K562 (cell line): ENCODE measurements at regions not wholly inside any gene's neighbourhood (a gene's known extent, or its start where the extent isn't known, plus 50 kb on each side); places are given as distances from the start of the nearest gene placed in this dataset.

ENCODE experiments used
- ATAC-seq: fragments of 200-7000 bp; cut with Tn5 transposase; 3 replicates; pipeline ENCODE4 v1.9.1; 2020; ENCODE audit warnings: moderate library complexity
- BruUV-seq: library from RNA; stranded (reverse); fragments of 400-500 nt; replicated peaks from 2 replicates; lab custom pipeline; 2021; lab: Mats Ljungman, UMichigan
- CTCF ChIA-PET: fragments of 300-600 bp; formaldehyde crosslinking; extraction: SDS; loops from one replicate; lab custom pipeline; 2021; ENCODE audit warnings: low intra/inter-chr PET ratio; lab: Yijun Ruan, JAX
- POLR2A ChIA-PET: fragments of 300-600, 350-650 bp; sonication (Branson Sonifier 250); formaldehyde crosslinking; extraction: SDS; loops from one replicate; lab custom pipeline; 2021; ENCODE audit warnings: antibody characterized with exemption, inconsistent platforms; lab: Yijun Ruan, JAX
- DNase-seq, 4 experiments: peaks; one replicate each; pipeline versions ENCODE4 v3.0.0 to v3.0.0-alpha.2; 2011 to 2018; ENCODE audit warnings: low spot score in 3 of 4, mixed read lengths in 3 of 4; ENCODE audit errors: extremely low read depth in 1 of 4
- FAIRE-seq: peaks from 2 replicates; lab custom pipeline; 2011; peaks lifted over from hg19 to GRCh38; lab: Jason Lieb, UNC
- H2AFZ ChIP-seq: 2 replicates; pipeline ENCODE4 v1.6.0; 2011; ENCODE audit warnings: low read depth, low read length, control low read depth, inconsistent platforms
- H3K27ac ChIP-seq: fragments of 200-600 bp; 3 replicates; pipeline ENCODE4 v1.8.0; 2011; ENCODE audit warnings: low read depth, mild to moderate bottlenecking, control low read depth, inconsistent platforms, low read length, moderate library complexity, mixed read lengths; ENCODE audit errors: extremely low read depth
- H3K27me3 ChIP-seq, 2 experiments: fragments of 300-600 bp in 1 of 2; 2 replicates in 1 of 2; 3 replicates in 1 of 2; pipeline versions ENCODE4 v1.6.0 to v1.8.0; 2011; ENCODE audit warnings: inconsistent platforms in 2 of 2, low read length in 2 of 2, mild to moderate bottlenecking in 1 of 2, mixed read lengths in 1 of 2, moderate library complexity in 1 of 2; ENCODE audit not compliant: control insufficient read depth in 2 of 2, insufficient read depth in 2 of 2
- H3K36me3 ChIP-seq: fragments of 300-600 bp; 3 replicates; pipeline ENCODE4 v1.8.0; 2011; ENCODE audit warnings: mild to moderate bottlenecking, low read length, inconsistent platforms; ENCODE audit not compliant: control insufficient read depth, insufficient read depth
- H3K4me1 ChIP-seq, 2 experiments: fragments of 200-600 bp in 1 of 2; replicated peaks in 1 of 2; 2 replicates in 1 of 2; 3 replicates in 1 of 2; pipeline versions ENCODE4 v1.5.1 to v1.8.0; 2011; ENCODE audit warnings: inconsistent platforms in 2 of 2, low read length in 2 of 2, mild to moderate bottlenecking in 1 of 2, mixed read lengths in 1 of 2, moderate library complexity in 1 of 2; ENCODE audit not compliant: control insufficient read depth in 2 of 2, insufficient read depth in 2 of 2
- H3K4me2 ChIP-seq: 2 replicates; pipeline ENCODE4 v1.6.1; 2011; ENCODE audit warnings: low read length, control low read depth, inconsistent platforms, mixed read lengths; ENCODE audit not compliant: insufficient read depth
- H3K4me3 ChIP-seq: fragments of 200-600 bp; sonication (generic), shearing (Covaris generic); 2 replicates; pipeline ENCODE4 v1.5.1; 2016; ENCODE audit warnings: control low read depth, inconsistent platforms
- H3K79me2 ChIP-seq: fragments of 200-600 bp; 3 replicates; pipeline ENCODE4 v1.8.0; 2011; ENCODE audit warnings: low read length, inconsistent platforms; ENCODE audit not compliant: control insufficient read depth, insufficient read depth
- H3K9ac ChIP-seq, 2 experiments: 2 replicates each; pipeline versions ENCODE4 v1.6.0 to v1.6.1; 2011; ENCODE audit warnings: low read depth in 2 of 2, low read length in 2 of 2, control low read depth in 1 of 2, inconsistent platforms in 1 of 2, mild to moderate bottlenecking in 1 of 2, mixed read lengths in 1 of 2; ENCODE audit not compliant: insufficient read depth in 1 of 2
- H3K9me1 ChIP-seq: one replicate; pipeline ENCODE4 v1.6.0; 2011; ENCODE audit warnings: inconsistent platforms, mild to moderate bottlenecking, low read length, moderate library complexity; ENCODE audit not compliant: control insufficient read depth, insufficient read depth
- H3K9me3 ChIP-seq: replicated peaks from 2 replicates; pipeline ENCODE4 v1.5.1; 2011; ENCODE audit warnings: low read depth, low read length, inconsistent platforms; ENCODE audit not compliant: control insufficient read depth, insufficient read depth
- H4K20me1 ChIP-seq: replicated peaks from 2 replicates; pipeline ENCODE4 v1.6.1; 2011; ENCODE audit warnings: low read length, inconsistent platforms, mixed read lengths; ENCODE audit not compliant: control insufficient read depth, insufficient read depth
- EP300 ChIP-seq: IDR thresholded peaks from 2 replicates; pipeline ENCODE4 v1.6.1; 2012; ENCODE audit warnings: low read length, improper control_type of control experiment
- MECOM ChIP-seq: fragments of 250-450 bp; sonication (Bioruptor Pico); IDR thresholded peaks from 2 replicates; pipeline ENCODE4 v1.8.0; 2022; ENCODE audit warnings: inconsistent platforms
- MEF2D ChIP-seq: conservative IDR thresholded peaks from 2 replicates; pipeline ENCODE4 v1.6.1; 2016; ENCODE audit warnings: low read depth, missing genetic modification characterization, missing compliant biosample characterization
- NFRKB ChIP-seq: fragments of 450-650 bp; IDR thresholded peaks from 2 replicates; pipeline ENCODE4 v1.6.1; 2016; ENCODE audit warnings: low read depth
- NR4A1 ChIP-seq, 2 experiments: fragments of 250-450 bp in 1 of 2; fragments of 450-650 bp in 1 of 2; sonication (Bioruptor Pico) in 1 of 2; IDR thresholded peaks; 2 replicates each; pipeline versions ENCODE4 v1.4.0 to v1.6.1; 2016 to 2020; ENCODE audit warnings: mild to moderate bottlenecking in 2 of 2, missing compliant biosample characterization in 1 of 2, missing genetic modification characterization in 1 of 2, moderate library complexity in 1 of 2
- PML ChIP-seq: IDR thresholded peaks from 2 replicates; pipeline ENCODE4 v1.6.1; 2012; ENCODE audit warnings: low read length, inconsistent platforms
- ZNF184 ChIP-seq: sonication (generic); formaldehyde crosslinking; IDR thresholded peaks from 2 replicates; pipeline ENCODE4 v1.5.0; 2020; ENCODE audit warnings: missing genetic modification reagents
- WGBS: fragments of 100-300 bp; shearing (Covaris generic); methylation state at CpG from one replicate; pipeline ENCODE4 v1.1.6; 2016; ENCODE audit warnings: low coverage, mixed read lengths; ENCODE audit not compliant: insufficient coverage; ENCODE audit errors: missing lambda C conversion rate; 5-methylcytosine and 5-hydroxymethylcytosine counted together
- in situ Hi-C: fragments of 300-500 bp; cut with MboI; formaldehyde crosslinking; loops from 4 replicates; pipeline ENCODE4 v1.15.0; 2018; ENCODE audit warnings: inconsistent platforms, mixed read lengths
- intact Hi-C: fragments of 100-400 bp; cut with micrococcal nuclease; formaldehyde crosslinking; loops from 2 replicates; pipeline ENCODE4 v1.14.2; 2022
- TF ChIP-seq, protein P1 (sequence below): fragments of 450-650 bp; IDR thresholded peaks from 2 replicates; pipeline ENCODE4 v1.6.1; 2017; ENCODE audit warnings: antibody characterized with exemption
- TF ChIP-seq, protein P2 (sequence below): fragments of 250-450 bp; sonication (Bioruptor Pico); IDR thresholded peaks from 2 replicates; pipeline ENCODE4 v1.4.0; 2020; ENCODE audit warnings: mild to moderate bottlenecking, moderate library complexity, borderline replicate concordance
- TF ChIP-seq, protein P3 (sequence below): fragments of 450-650 bp; IDR thresholded peaks from 2 replicates; pipeline ENCODE4 v1.7.0; 2016; ENCODE audit warnings: borderline replicate concordance

DNA sequence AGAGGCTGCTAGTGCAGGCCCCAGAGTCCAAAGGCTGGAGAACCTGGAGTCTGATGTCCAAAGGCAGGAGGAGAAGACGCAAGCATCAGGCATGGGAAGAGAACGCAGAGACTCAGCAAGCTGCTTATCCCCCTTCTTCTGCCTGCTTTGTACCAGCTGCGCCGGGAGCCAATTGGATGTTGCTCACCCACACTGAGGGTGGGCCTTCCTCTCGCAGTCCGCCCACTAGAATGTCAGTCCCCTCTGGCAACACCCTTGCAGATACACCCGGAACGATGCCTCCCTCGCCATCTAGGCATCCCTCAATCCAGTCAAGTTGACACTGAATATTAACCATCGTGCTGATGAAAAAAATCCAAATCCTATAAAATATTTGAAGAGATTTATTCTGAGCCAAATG is 141.6 kb downstream of the TWIST2 start:
- no peak for DNase-seq
- Histone ChIP-seq H3K4me3 (no peak overlapping the region), H4K20me1 (no peaks in the 10 kb centered on the region), H3K9ac (no peak overlapping the region), H3K9me1 (no peaks in the 10 kb centered on the region), H3K4me2 (no peak overlapping the region), H3K27ac (no peak overlapping the region), H3K79me2 (no peaks in the 10 kb centered on the region), H3K4me1 (no peaks in the 10 kb centered on the region), H2AFZ (no peak overlapping the region), H3K9me3 (no peaks in the 10 kb centered on the region), H3K36me3 (no peaks in the 10 kb centered on the region), H3K27me3 (peaks cover 0 to 27% of the 10 kb centered on the region in 2 experiments; a peak in 3 of 5 replicates)
- CTCF ChIA-PET = no interaction called here
- TF ChIP-seq, protein P1, sequence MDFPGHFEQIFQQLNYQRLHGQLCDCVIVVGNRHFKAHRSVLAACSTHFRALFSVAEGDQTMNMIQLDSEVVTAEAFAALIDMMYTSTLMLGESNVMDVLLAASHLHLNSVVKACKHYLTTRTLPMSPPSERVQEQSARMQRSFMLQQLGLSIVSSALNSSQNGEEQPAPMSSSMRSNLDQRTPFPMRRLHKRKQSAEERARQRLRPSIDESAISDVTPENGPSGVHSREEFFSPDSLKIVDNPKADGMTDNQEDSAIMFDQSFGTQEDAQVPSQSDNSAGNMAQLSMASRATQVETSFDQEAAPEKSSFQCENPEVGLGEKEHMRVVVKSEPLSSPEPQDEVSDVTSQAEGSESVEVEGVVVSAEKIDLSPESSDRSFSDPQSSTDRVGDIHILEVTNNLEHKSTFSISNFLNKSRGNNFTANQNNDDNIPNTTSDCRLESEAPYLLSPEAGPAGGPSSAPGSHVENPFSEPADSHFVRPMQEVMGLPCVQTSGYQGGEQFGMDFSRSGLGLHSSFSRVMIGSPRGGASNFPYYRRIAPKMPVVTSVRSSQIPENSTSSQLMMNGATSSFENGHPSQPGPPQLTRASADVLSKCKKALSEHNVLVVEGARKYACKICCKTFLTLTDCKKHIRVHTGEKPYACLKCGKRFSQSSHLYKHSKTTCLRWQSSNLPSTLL = no peak
- TF ChIP-seq, protein P2, sequence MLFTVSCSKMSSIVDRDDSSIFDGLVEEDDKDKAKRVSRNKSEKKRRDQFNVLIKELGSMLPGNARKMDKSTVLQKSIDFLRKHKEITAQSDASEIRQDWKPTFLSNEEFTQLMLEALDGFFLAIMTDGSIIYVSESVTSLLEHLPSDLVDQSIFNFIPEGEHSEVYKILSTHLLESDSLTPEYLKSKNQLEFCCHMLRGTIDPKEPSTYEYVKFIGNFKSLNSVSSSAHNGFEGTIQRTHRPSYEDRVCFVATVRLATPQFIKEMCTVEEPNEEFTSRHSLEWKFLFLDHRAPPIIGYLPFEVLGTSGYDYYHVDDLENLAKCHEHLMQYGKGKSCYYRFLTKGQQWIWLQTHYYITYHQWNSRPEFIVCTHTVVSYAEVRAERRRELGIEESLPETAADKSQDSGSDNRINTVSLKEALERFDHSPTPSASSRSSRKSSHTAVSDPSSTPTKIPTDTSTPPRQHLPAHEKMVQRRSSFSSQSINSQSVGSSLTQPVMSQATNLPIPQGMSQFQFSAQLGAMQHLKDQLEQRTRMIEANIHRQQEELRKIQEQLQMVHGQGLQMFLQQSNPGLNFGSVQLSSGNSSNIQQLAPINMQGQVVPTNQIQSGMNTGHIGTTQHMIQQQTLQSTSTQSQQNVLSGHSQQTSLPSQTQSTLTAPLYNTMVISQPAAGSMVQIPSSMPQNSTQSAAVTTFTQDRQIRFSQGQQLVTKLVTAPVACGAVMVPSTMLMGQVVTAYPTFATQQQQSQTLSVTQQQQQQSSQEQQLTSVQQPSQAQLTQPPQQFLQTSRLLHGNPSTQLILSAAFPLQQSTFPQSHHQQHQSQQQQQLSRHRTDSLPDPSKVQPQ (CRISPR knock-in tag) = no peak
- no peak for TF ChIP-seq NR4A1 (CRISPR knock-in tag; IDR thresholded peaks at IDR 0.05)
- TF ChIP-seq NR4A1 (tag; IDR thresholded peaks at IDR 0.05) = no peak
- no peak for TF ChIP-seq PML
- TF ChIP-seq NFRKB = no peak
- no peak for TF ChIP-seq MEF2D (tag)
- TF ChIP-seq MECOM (CRISPR knock-in tag) = no peak
- TF ChIP-seq EP300 = no peak
- no peak for TF ChIP-seq ZNF184 (CRISPR knock-in tag)
- TF ChIP-seq, protein P3, sequence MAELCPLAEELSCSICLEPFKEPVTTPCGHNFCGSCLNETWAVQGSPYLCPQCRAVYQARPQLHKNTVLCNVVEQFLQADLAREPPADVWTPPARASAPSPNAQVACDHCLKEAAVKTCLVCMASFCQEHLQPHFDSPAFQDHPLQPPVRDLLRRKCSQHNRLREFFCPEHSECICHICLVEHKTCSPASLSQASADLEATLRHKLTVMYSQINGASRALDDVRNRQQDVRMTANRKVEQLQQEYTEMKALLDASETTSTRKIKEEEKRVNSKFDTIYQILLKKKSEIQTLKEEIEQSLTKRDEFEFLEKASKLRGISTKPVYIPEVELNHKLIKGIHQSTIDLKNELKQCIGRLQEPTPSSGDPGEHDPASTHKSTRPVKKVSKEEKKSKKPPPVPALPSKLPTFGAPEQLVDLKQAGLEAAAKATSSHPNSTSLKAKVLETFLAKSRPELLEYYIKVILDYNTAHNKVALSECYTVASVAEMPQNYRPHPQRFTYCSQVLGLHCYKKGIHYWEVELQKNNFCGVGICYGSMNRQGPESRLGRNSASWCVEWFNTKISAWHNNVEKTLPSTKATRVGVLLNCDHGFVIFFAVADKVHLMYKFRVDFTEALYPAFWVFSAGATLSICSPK = no peak
- in situ Hi-C loops = no loop called here
- no TSS peak for BruUV-seq
- 4% methylated on average over 9 of the region's 10 CpGs for WGBS
- ATAC-seq = no peak
- POLR2A ChIA-PET = no interaction called here
- FAIRE-seq = no peak
- intact Hi-C loops = no loop called here
